Kidney (tissue), 13 donors: ENCODE measurements at regions not wholly inside any gene's neighbourhood (a gene's known extent, or its start where the extent isn't known, plus 50 kb on each side); places are given as distances from the start of the nearest gene placed in this dataset.

Source experiments
- DNase-seq, 5 donors: peaks; one replicate each; pipeline ENCODE4 v3.0.0-alpha.2; 2013 to 2020
- FAIRE-seq: peaks from 2 replicates; lab custom pipeline; 2012; peaks lifted over from hg19 to GRCh38; lab: Jason Lieb, UNC
- H3K27ac ChIP-seq, 2 donors: one replicate each; pipeline ENCODE4 v1.7.0; 2013; ENCODE audit warnings: low read depth in 2 of 2, low read length in 2 of 2, inconsistent platforms in 1 of 2
- H3K27me3 ChIP-seq: one replicate; pipeline ENCODE4 v1.7.1; 2013; ENCODE audit warnings: low read length, inconsistent platforms; ENCODE audit not compliant: control insufficient read depth, insufficient read depth
- H3K36me3 ChIP-seq, 3 donors: one replicate each; pipeline versions ENCODE4 v1.7.0 to v1.7.1; 2013; ENCODE audit warnings: low read length in 3 of 3, control low read depth in 1 of 3, inconsistent platforms in 1 of 3; ENCODE audit not compliant: insufficient read depth in 3 of 3, control insufficient read depth in 2 of 3
- H3K4me1 ChIP-seq, 3 donors: one replicate each; pipeline versions ENCODE4 v1.7.0 to v1.7.1; 2013; ENCODE audit warnings: low read length in 3 of 3, inconsistent platforms in 1 of 3, low read depth in 1 of 3; ENCODE audit not compliant: control insufficient read depth in 2 of 3, insufficient read depth in 2 of 3
- H3K4me3 ChIP-seq, 3 donors: one replicate each; pipeline versions ENCODE4 v1.7.0 to v1.8.1; 2013; ENCODE audit warnings: low read length in 3 of 3, control low read depth in 1 of 3, inconsistent platforms in 1 of 3
- H3K9ac ChIP-seq, 3 donors: one replicate each; pipeline versions ENCODE4 v1.7.0 to v1.7.1; 2013; ENCODE audit warnings: low read length in 3 of 3, control low read depth in 1 of 3, inconsistent platforms in 1 of 3
- H3K9me3 ChIP-seq, 3 donors: one replicate each; pipeline versions ENCODE4 v1.7.0 to v1.7.1; 2013; ENCODE audit warnings: low read length in 3 of 3, control low read depth in 1 of 3, inconsistent platforms in 1 of 3; ENCODE audit not compliant: control insufficient read depth in 2 of 3, insufficient read depth in 1 of 3
- CTCF ChIP-seq: IDR thresholded peaks from 3 replicates; pipeline ENCODE4 v1.5.1; 2012; ENCODE audit warnings: mild to moderate bottlenecking, moderate library complexity, borderline replicate concordance; ENCODE audit not compliant: insufficient read depth; ENCODE audit errors: extremely low read depth
- intact Hi-C: fragments of 100-400 bp; cut with DNase I; formaldehyde crosslinking; loops from one replicate; pipeline ENCODE4 v1.11.1; 2022
- donor health status: control.
- donor health status: control.
- donor health status: control.
- donor health status: control.
- donor health status: control.
- donor health status: DM: yes; HTN: yes; CAD: no.
- donor health status: Normal renal cell carcinoma (clear cell type).

GRCh38 chr7:26441611-26442277 lies 150.1 kb downstream of the SNX10 start:
- Histone ChIP-seq H3K4me1 (peaks cover 0 to 19% (median 0%) of the 10 kb centered on the region in 3 donors), H3K9me3 (no peaks in the 10 kb centered on the region), H3K4me3 (no peak overlapping the region), H3K27ac (no peak overlapping the region), H3K9ac (no peak overlapping the region), H3K27me3 (no peaks in the 10 kb centered on the region), H3K36me3 (no peaks in the 10 kb centered on the region)
- intact Hi-C loops = no loop called here
- FAIRE-seq (no peak), DNase-seq (no peak)
- TF ChIP-seq CTCF = no peak

GRCh38 chr7:26443006-26443405 lies 151.3 kb downstream of the SNX10 start:
- DNase-seq (no peak), FAIRE-seq (no peak)
- no peak overlapping the region for H3K4me3 ChIP-seq
- TF ChIP-seq CTCF = no peak
- H3K27me3 ChIP-seq = no peaks in the 10 kb centered on the region
- no peak overlapping the region for H3K27ac ChIP-seq
- no peak overlapping the region for H3K9ac ChIP-seq
- H3K4me1 ChIP-seq = peaks cover 0 to 16% (median 0%) of the 10 kb centered on the region in 3 donors
- intact Hi-C loops = no loop called here
- H3K36me3 ChIP-seq = no peaks in the 10 kb centered on the region
- H3K9me3 ChIP-seq = no peaks in the 10 kb centered on the region

GRCh38 chr7:26443751-26444150 lies 152.1 kb downstream of the SNX10 start:
- H3K4me3 ChIP-seq = no peak overlapping the region
- no peak overlapping the region for H3K9ac ChIP-seq
- H3K27ac ChIP-seq = no peak overlapping the region
- no peaks in the 10 kb centered on the region for H3K36me3 ChIP-seq
- DNase-seq (no peak), FAIRE-seq (no peak)
- intact Hi-C loops = no loop called here
- no peaks in the 10 kb centered on the region for H3K27me3 ChIP-seq
- TF ChIP-seq CTCF = no peak
- peaks cover 0 to 16% (median 0%) of the 10 kb centered on the region in 3 donors for H3K4me1 ChIP-seq
- no peaks in the 10 kb centered on the region for H3K9me3 ChIP-seq

- H3K27ac ChIP-seq = no peak overlapping the region
- H3K9me3 ChIP-seq = no peaks in the 10 kb centered on the region
- peaks cover 0 to 16% (median 0%) of the 10 kb centered on the region in 3 donors for H3K4me1 ChIP-seq
- DNase-seq = no peak
- no peak for TF ChIP-seq CTCF
- no peak for FAIRE-seq
- no peak overlapping the region for H3K9ac ChIP-seq
- no peak overlapping the region for H3K4me3 ChIP-seq
- intact Hi-C loops = no loop called here
- H3K27me3 ChIP-seq = no peaks in the 10 kb centered on the region
- H3K36me3 ChIP-seq = no peaks in the 10 kb centered on the region
These were observed 152.9 kb downstream of the SNX10 start for GRCh38 chr7:26444555-26444954.
